DMS53 (cell line): ENCODE measurements at regions not wholly inside any gene's neighbourhood (a gene's known extent, or its start where the extent isn't known, plus 50 kb on each side); places are given as distances from the start of the nearest gene placed in this dataset.
"Not testable (repeated sequence)": the region's sequence is repeated elsewhere in the genome, so short reads cannot be mapped to it uniquely, and the experiment has no call there.

Source experiments
- DNase-seq: peaks from one replicate; lab custom pipeline; 2025; lab: John Stamatoyannopoulos, UW

- not testable (repeated sequence) for DNase-seq
Observed at GRCh38 chr18:7178568-7178967, 52.3 kb upstream of the LRRC30 start.

GRCh38 chr18:7177116-7177744 is 53.7 kb upstream of the LRRC30 start:
- peak; percentile 92 for DNase-seq

GRCh38 chr18:7174344-7175095 is 56.4 kb upstream of the LRRC30 start:
- DNase-seq, result peak; percentile 94

- no peak for DNase-seq
Observed at GRCh38 chr18:7173216-7173615, 55.6 kb upstream of the LAMA1 start.

GRCh38 chr18:7172611-7173010 is 55.0 kb upstream of the LAMA1 start:
- DNase-seq, result no peak

- no peak for DNase-seq
Observed at GRCh38 chr18:7170292-7170691, 52.7 kb upstream of the LAMA1 start.

- DNase-seq, result no peak
Observed at GRCh38 chr18:7169601-7170000, 52.0 kb upstream of the LAMA1 start.

GRCh38 chr18:7168408-7168807 is 50.8 kb upstream of the LAMA1 start:
- no peak for DNase-seq
